Aorta (tissue), 5 donors: ENCODE measurements at regions not wholly inside any gene's neighbourhood (a gene's known extent, or its start where the extent isn't known, plus 50 kb on each side); places are given as distances from the start of the nearest gene placed in this dataset.

Source experiments
- ATAC-seq: fragments of 200-7000 bp; cut with Tn5 transposase; one replicate; pipeline ENCODE4 v1.9.1; 2022; ENCODE audit warnings: moderate library complexity; ENCODE audit not compliant: low FRiP score
- DNase-seq, 2 donors: peaks; one replicate each; pipeline ENCODE4 v3.0.0-alpha.2; 2020
- H3K27ac ChIP-seq, 2 donors: one replicate each; pipeline ENCODE4 v1.5.1; 2013; ENCODE audit warnings: low read length in 2 of 2, mild to moderate bottlenecking in 2 of 2, moderate library complexity in 2 of 2, control low read depth in 1 of 2, inconsistent platforms in 1 of 2, low read depth in 1 of 2
- H3K27me3 ChIP-seq, 2 donors: one replicate each; pipeline ENCODE4 v1.6.1; 2013; ENCODE audit warnings: control low read depth in 1 of 2, low read length in 1 of 2, mild to moderate bottlenecking in 1 of 2, moderate library complexity in 1 of 2; ENCODE audit not compliant: insufficient read depth in 2 of 2, control insufficient read depth in 1 of 2
- H3K36me3 ChIP-seq, 2 donors: one replicate each; pipeline ENCODE4 v1.6.1; 2013; ENCODE audit warnings: control low read depth in 1 of 2, low read length in 1 of 2, mild to moderate bottlenecking in 1 of 2; ENCODE audit not compliant: insufficient read depth in 2 of 2, control insufficient read depth in 1 of 2
- H3K4me1 ChIP-seq, 2 donors: one replicate each; pipeline ENCODE4 v1.6.1; 2013; ENCODE audit warnings: low read length in 2 of 2, control low read depth in 1 of 2, mild to moderate bottlenecking in 1 of 2, moderate library complexity in 1 of 2; ENCODE audit not compliant: insufficient read depth in 2 of 2, control insufficient read depth in 1 of 2
- H3K4me3 ChIP-seq, 2 donors: one replicate each; pipeline ENCODE4 v1.5.1; 2013; ENCODE audit warnings: low read length in 2 of 2, control low read depth in 1 of 2, mild to moderate bottlenecking in 1 of 2
- H3K9me3 ChIP-seq: one replicate; pipeline ENCODE4 v1.6.1; 2013; ENCODE audit warnings: mild to moderate bottlenecking, low read length; ENCODE audit not compliant: control insufficient read depth
- WGBS, 2 donors: extraction: QIAGEN DNeasy Blood & Tissue Kit; methylation state at CpG; one replicate each; pipeline ENCODE4 v1.1.7; 2013; 5-methylcytosine and 5-hydroxymethylcytosine counted together
- intact Hi-C, 2 donors: fragments of 100-400 bp; cut with DNase I; formaldehyde crosslinking; loops; one replicate each; pipeline versions ENCODE4 v1.14.2 to v1.15.0; 2022
- donor health status: healthy with polysubstance abuse.
- donor health status: Bipolar disorder and iron deficiency.
- donor health status: DM: no; HTN: no; CAD: no.
- donor health status: DM: no; HTN: no; CAD: no.
- donor health status: DM: yes; HTN: yes; CAD: no.

DNA sequence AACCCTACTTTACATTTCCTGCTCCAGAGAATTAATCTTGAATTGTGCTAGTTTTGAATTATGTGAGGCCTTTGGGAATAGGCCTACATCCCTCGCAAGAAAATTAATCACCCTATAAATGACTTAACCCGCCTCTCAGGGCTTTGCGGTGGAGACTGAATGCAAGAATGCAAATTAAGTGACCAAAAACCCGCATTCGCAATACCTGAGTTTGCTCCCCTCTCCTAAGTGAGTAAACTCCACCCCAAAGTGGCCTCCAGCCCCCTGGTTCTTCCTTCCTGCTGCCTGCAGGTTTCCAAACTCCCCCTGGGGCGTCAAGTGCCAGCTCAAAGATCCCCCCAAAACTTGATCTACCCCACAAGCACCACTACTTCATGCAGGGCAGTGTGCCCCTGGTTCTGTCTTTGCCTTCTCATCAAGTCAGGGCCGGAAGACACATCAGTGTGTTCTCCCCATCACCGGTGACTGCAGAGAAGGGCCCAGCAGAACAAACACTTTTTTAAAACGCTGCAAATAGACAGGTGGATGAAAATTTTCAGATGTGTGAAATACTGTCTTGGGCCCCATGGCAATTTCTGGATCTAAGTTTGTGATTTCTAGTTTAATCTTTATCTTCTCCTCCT, 644.7 kb downstream of the VRK1 start:
- H3K4me1 ChIP-seq = no peaks in the 10 kb centered on the region
- intact Hi-C loops = no loop called here
- 66 to 71% methylated on average over 9 of the region's 9 CpGs for WGBS, 2 donors
- no peak overlapping the region for H3K27ac ChIP-seq
- DNase-seq (no peak), ATAC-seq (no peak)
- H3K9me3 ChIP-seq = no peaks in the 10 kb centered on the region
- no peaks in the 10 kb centered on the region for H3K27me3 ChIP-seq
- H3K36me3 ChIP-seq = no peaks in the 10 kb centered on the region
- H3K4me3 ChIP-seq = no peak overlapping the region

DNA sequence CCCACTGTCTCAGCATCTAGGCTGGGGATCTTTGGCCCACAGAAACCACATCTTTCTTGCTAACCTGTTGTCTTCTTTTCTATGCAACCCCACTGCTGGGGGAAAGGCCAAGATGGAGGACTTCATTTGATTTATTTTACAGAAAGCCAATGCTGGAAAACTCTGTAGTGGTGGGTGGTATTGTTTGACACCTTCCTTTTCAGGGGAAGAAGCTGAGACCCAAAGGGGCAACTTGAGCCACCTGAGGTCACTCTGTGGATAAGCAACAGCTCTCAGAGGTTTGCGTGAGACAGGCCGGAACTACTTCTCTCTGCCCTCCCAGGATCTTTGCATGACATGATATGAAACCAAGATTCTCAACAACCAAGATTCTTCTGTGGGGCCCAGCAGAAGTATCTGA, 645.2 kb downstream of the VRK1 start:
- Histone ChIP-seq H3K4me3 (no peak overlapping the region), H3K9me3 (no peaks in the 10 kb centered on the region), H3K27me3 (no peaks in the 10 kb centered on the region), H3K4me1 (no peaks in the 10 kb centered on the region), H3K27ac (no peak overlapping the region), H3K36me3 (no peaks in the 10 kb centered on the region)
- intact Hi-C loops = no loop called here
- WGBS, 2 donors = 94 to 95% methylated on average over 2 of the region's 2 CpGs
- ATAC-seq (no peak), DNase-seq (no peak)

DNA sequence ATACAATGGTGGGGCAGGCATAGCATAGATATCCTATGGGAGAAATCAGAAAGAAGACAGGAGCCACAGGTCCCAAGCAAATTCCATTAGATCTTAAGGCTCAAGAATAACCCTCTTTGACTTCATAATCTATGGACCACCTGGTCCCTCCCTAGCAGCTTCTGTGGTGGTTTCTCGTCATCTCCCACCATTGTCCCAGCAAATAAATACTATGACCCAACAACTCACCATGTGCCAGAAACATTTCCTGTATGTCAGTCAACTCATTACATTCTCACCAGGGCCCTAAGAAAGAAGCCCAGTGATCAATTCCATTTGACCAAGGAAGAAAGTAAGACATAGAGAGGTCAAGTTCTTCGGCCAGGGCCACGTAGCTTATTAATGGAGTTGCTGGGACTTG, 646.2 kb downstream of the VRK1 start:
- intact Hi-C loops = no loop called here

DNA sequence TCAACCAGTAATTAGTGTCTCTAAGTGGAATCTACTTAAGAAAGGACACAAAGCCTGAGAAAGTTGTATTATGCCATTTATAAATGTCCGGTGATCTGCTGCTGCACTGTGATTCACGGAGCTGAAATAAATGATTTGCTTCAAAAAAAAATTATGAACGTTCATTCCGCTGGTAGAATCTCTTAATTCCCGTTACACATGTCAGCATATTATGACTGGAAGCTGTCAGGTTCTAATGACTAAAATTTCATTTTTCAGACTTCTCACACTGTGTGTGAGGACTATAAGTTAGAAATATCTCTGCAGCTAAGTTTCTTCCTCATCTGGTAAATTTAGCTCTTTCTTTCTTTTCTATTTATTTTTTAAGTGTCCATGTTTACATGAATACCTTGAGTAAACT, 647.1 kb downstream of the VRK1 start:
- intact Hi-C loops = no loop called here
- Histone ChIP-seq H3K36me3 (no peaks in the 10 kb centered on the region), H3K27ac (no peak overlapping the region), H3K4me3 (no peak overlapping the region), H3K27me3 (no peaks in the 10 kb centered on the region), H3K9me3 (no peaks in the 10 kb centered on the region), H3K4me1 (no peaks in the 10 kb centered on the region)
- WGBS, 2 donors = 74 to 79% methylated on average over 5 of the region's 5 CpGs
- DNase-seq = no peak
- ATAC-seq = no peak

More for the DNA sequence above, 646.2 kb downstream of the VRK1 start:
- DNase-seq (no peak), ATAC-seq (no peak)
- Histone ChIP-seq H3K9me3 (no peaks in the 10 kb centered on the region), H3K27ac (no peak overlapping the region), H3K36me3 (no peaks in the 10 kb centered on the region), H3K4me1 (no peaks in the 10 kb centered on the region), H3K4me3 (no peak overlapping the region), H3K27me3 (no peaks in the 10 kb centered on the region)
- 68 to 78% methylated on average over 3 of the region's 3 CpGs for WGBS, 2 donors

DNA sequence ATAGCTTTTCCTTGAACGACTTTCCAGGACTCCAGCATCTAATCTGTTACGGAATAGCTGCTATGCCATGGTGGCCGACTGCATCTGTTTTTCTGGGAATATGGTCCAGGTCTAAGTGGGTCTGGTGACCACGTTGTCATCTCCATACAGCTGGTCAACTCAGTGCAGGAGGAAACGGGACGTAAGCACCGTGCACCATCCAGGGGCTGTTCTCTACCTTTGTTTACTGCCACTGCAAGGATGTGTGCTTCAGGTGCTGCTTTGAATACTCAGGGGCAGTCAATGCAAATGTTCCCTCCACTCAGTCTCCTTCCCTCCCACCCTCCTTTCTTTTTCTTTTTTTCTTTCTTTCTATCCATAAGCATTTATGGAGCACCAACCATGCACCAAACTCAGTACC, 648.2 kb downstream of the VRK1 start:
- Histone ChIP-seq H3K9me3 (no peaks in the 10 kb centered on the region), H3K27me3 (no peaks in the 10 kb centered on the region), H3K4me3 (no peak overlapping the region), H3K36me3 (no peaks in the 10 kb centered on the region), H3K27ac (no peak overlapping the region), H3K4me1 (no peaks in the 10 kb centered on the region)
- ATAC-seq (no peak), DNase-seq (no peak)
- WGBS, 2 donors = 79 to 83% methylated on average over 7 of the region's 7 CpGs
- intact Hi-C loops = no loop called here

DNA sequence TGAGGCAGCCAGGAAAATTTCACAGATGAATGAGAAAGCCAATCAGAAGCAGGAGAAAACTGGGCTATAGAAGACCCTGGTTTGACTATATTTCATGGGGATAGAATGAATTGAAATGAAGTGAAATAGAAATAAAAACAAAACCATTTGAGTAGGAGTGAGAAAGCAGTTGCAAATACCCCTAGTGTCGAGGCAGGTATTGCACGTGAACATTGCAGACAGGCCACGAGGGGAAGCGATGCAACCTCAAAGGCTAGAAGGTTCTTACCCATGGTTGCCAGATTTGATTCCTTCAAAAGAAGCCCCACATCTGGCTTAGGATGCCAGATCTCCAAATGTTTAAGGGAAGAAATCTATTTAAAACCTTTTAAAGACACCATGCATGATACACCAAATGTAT, 648.9 kb downstream of the VRK1 start:
- 87 to 89% methylated on average over 4 of the region's 4 CpGs for WGBS, 2 donors
- no peak for DNase-seq
- Histone ChIP-seq H3K4me3 (no peak overlapping the region), H3K27ac (no peak overlapping the region), H3K4me1 (no peaks in the 10 kb centered on the region), H3K9me3 (no peaks in the 10 kb centered on the region), H3K27me3 (no peaks in the 10 kb centered on the region), H3K36me3 (no peaks in the 10 kb centered on the region)
- ATAC-seq = no peak
- intact Hi-C loops = no loop called here

DNA sequence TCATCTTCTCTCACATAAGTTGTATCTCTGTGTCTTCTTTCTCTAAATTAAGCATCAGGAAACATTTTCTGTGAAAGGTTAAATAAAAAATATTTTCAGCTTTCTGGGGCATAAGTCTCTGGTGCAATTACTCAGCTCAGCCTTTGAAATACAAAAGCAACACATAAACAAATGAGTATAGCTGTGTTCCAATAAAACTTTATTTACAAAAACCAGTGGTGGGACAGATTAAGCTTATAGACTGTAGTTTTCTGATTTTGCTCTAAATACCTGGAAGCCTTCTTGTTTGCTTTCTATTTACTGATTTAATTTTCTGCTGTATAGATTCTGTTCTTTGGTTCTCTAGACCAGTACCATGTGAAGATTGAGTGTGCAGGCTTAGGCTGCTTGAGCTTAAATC, 655.1 kb downstream of the VRK1 start:
- Histone ChIP-seq H3K4me1 (no peaks in the 10 kb centered on the region), H3K27ac (no peak overlapping the region), H3K27me3 (peaks cover 0 to 5% of the 10 kb centered on the region in 2 donors), H3K4me3 (no peak overlapping the region), H3K9me3 (peaks cover 2% of the 10 kb centered on the region), H3K36me3 (no peaks in the 10 kb centered on the region)
- ATAC-seq = no peak
- intact Hi-C loops = no loop called here
- DNase-seq = no peak

DNA sequence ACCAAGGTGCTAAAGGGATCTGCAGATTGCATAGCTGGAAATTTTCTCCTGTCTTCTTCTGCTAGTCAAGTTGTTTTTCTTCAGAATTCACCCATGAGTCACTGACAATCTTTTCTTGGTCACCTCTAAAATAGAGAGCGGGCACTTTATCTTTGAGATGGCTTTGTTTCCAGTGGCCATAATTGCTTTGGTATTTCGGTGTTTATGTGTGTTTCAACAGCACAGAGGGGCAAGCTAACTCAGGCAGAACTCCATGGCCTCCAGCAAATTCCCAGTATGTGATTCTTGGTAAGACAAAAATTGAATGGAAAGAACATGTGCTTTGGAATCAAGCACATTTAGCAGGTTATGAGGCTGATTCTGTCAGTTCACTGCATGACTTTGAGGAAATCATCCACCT, 656.8 kb downstream of the VRK1 start:
- intact Hi-C loops = no loop called here
- DNase-seq = no peak
- Histone ChIP-seq H3K9me3 (peaks cover 2% of the 10 kb centered on the region), H3K27ac (no peak overlapping the region), H3K4me1 (no peaks in the 10 kb centered on the region), H3K36me3 (no peaks in the 10 kb centered on the region), H3K27me3 (peaks cover 0 to 5% of the 10 kb centered on the region in 2 donors), H3K4me3 (no peak overlapping the region)
- ATAC-seq = no peak
- WGBS, 2 donors = 77 to 81% methylated on average over 2 of the region's 2 CpGs

DNA sequence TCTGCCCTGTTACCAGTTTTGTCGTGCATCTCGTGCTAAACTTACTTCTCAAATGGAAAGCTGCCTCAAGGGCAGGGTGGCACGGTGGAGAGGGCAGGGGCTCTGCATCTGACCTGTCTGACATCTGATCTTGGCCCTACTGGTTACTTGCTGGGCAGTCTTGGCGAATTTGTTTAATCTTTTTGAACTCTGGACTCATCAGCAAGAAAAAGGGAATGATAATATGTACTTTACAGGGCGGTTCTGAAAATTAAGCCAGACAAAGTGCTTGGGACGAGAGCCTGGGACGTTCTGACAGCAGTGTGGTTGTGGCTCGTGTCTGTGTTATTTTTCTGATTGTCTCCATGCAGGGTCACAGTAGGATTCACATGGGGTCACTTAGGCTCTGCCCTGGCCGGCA, 659.3 kb downstream of the VRK1 start:
- Histone ChIP-seq H3K9me3 (peaks cover 2% of the 10 kb centered on the region), H3K27ac (no peak overlapping the region), H3K27me3 (peaks cover 0 to 5% of the 10 kb centered on the region in 2 donors), H3K4me3 (no peak overlapping the region), H3K4me1 (no peaks in the 10 kb centered on the region), H3K36me3 (no peaks in the 10 kb centered on the region)
- intact Hi-C loops = no loop called here
- DNase-seq (no peak), ATAC-seq (no peak)
- 69 to 78% methylated on average over 9 of the region's 9 CpGs for WGBS, 2 donors
